ENCODE measurements at regions not wholly inside any gene's neighbourhood (a gene's known extent, or its start where the extent isn't known, plus 50 kb on each side); places are given as distances from the start of the nearest gene placed in this dataset.

- intact Hi-C loops (cut with micrococcal nuclease), result no loop called here
- POLR2A ChIA-PET (ENCODE audit: unreplicated experiment), result no interaction called here
- CTCF ChIA-PET, result no interaction called here
Measured at GRCh38 chr4:62279689-62280088, 1079.6 kb downstream of the ADGRL3 start.

More at GRCh38 chr4:62279689-62280088, 1079.6 kb downstream of the ADGRL3 start:
- Histone ChIP-seq H3K56ac (ENCODE audit: extremely low read depth, insufficient read depth, low read length) (no peak overlapping the region), H3K27me3 (ENCODE audit: control insufficient read depth, insufficient read depth, low read length) (no peaks in the 10 kb centered on the region), H2BK5ac (ENCODE audit: low read depth, low read length, poor library complexity, severe bottlenecking) (no peak overlapping the region), H3K4ac (ENCODE audit: low read depth, low read length) (no peak overlapping the region), H2BK20ac (ENCODE audit: low read depth, low read length) (no peak overlapping the region), H2AK9ac (replicated peaks; ENCODE audit: low read depth, low read length, poor library complexity) (no peak overlapping the region), H4K5ac (ENCODE audit: low read depth, low read length) (no peak overlapping the region), H3K36me3 (ENCODE audit: control insufficient read depth, insufficient read depth, low read length) (no peaks in the 10 kb centered on the region), H2AK5ac (ENCODE audit: low read depth, low read length) (no peak overlapping the region), H3K9me3 (ENCODE audit: control insufficient read depth, insufficient read depth, low read length) (no peaks in the 10 kb centered on the region; the same call in 1 of the 2 replicates), H2AFZ (replicated peaks; ENCODE audit: low read length, poor library complexity) (no peak overlapping the region), H3K23ac (ENCODE audit: low read depth, low read length) (no peak overlapping the region), H3K14ac (replicated peaks; ENCODE audit: low read depth, low read length) (no peak overlapping the region), H3K18ac (ENCODE audit: low read depth, low read length) (no peak overlapping the region), H3K4me1 (ENCODE audit: control insufficient read depth, insufficient read depth, low read length) (no peaks in the 10 kb centered on the region), H3K9me1 (ENCODE audit: insufficient read depth, low read length) (no peaks in the 10 kb centered on the region), H2BK120ac (ENCODE audit: low read depth, low read length) (no peak overlapping the region), H4K20me1 (ENCODE audit: insufficient read depth, low read length) (no peaks in the 10 kb centered on the region), H3K27ac (ENCODE audit: insufficient read depth, low read length) (no peak overlapping the region), H3K79me1 (ENCODE audit: low read depth in 1 of 2, low read length in 2 of 2) (no peaks in the 10 kb centered on the region), H3K4me3 (ENCODE audit: insufficient read depth, low read depth, low read length) (no peak overlapping the region), H3K9ac (ENCODE audit: low read depth, low read length) (no peak overlapping the region), H4K8ac (ENCODE audit: low read depth in 2 of 2, low read length in 2 of 2) (no peak overlapping the region), H3K4me2 (ENCODE audit: low read depth, low read length) (no peak overlapping the region), H2BK15ac (ENCODE audit: low read depth, low read length) (no peak overlapping the region), H4K91ac (ENCODE audit: insufficient read depth, low read depth, low read length) (no peak overlapping the region)
- in situ Hi-C loops (cut with MboI; ENCODE audit: low sequenced_read_pairs) (no loop called here), dilution Hi-C loops (cut with HindIII; ENCODE audit: low sequenced_read_pairs, unreplicated experiment) (no loop called here)
- TF ChIP-seq MAFK (IDR thresholded peaks at IDR 0.05; ENCODE audit: low read depth, low read length) (peak; percentile 52), CEBPB (IDR thresholded peaks at IDR 0.05; ENCODE audit: low read depth, low read length) (no peak), RFX5 (IDR thresholded peaks at IDR 0.05; ENCODE audit: low read depth, low read length) (no peak), RCOR1 (IDR thresholded peaks at IDR 0.05; ENCODE audit: insufficient replicate concordance, low read length) (no peak)
- ATAC-seq (ENCODE audit: low read depth) (no peak), DNase-seq (no peak)
- no TSS peak for BruUV-seq (replicated peaks)

Measured in IMR-90 (cell line).